D721Med (cell line): ENCODE measurements at regions not wholly inside any gene's neighbourhood (a gene's known extent, or its start where the extent isn't known, plus 50 kb on each side); places are given as distances from the start of the nearest gene placed in this dataset.

Source experiments
- DNase-seq: peaks from one replicate; pipeline ENCODE4 v3.0.0; 2011; ENCODE audit warnings: low spot score; ENCODE audit not compliant: insufficient read length
- FAIRE-seq: peaks from 2 replicates; lab custom pipeline; 2011; peaks lifted over from hg19 to GRCh38; lab: Jason Lieb, UNC
- CTCF ChIP-seq: IDR thresholded peaks from 2 replicates; pipeline ENCODE4 v1.5.1; 2012; ENCODE audit warnings: mild to moderate bottlenecking, control low read depth; ENCODE audit not compliant: insufficient read depth; ENCODE audit errors: missing control alignments

GRCh38 chr13:24002206-24002815 lies 105.0 kb upstream of the C1QTNF9B start:
- no peak for TF ChIP-seq CTCF
- FAIRE-seq (no peak), DNase-seq (no peak)

- FAIRE-seq = no peak
- no peak for DNase-seq
- no peak for TF ChIP-seq CTCF
Observed at GRCh38 chr13:24004142-24004899, 107.0 kb upstream of the C1QTNF9B start.

- FAIRE-seq (no peak), DNase-seq (no peak)
- no peak for TF ChIP-seq CTCF
Observed at GRCh38 chr13:24004971-24005370, 107.7 kb upstream of the C1QTNF9B start.

GRCh38 chr13:24005755-24006281 lies 108.5 kb upstream of the C1QTNF9B start:
- FAIRE-seq (no peak), DNase-seq (no peak)
- TF ChIP-seq CTCF = no peak

GRCh38 chr13:24006520-24007248 lies 109.4 kb upstream of the C1QTNF9B start:
- DNase-seq (no peak), FAIRE-seq (no peak)
- TF ChIP-seq CTCF = no peak

- DNase-seq = no peak
- no peak for FAIRE-seq
- TF ChIP-seq CTCF = no peak
Observed at GRCh38 chr13:24007979-24008620, 110.8 kb upstream of the C1QTNF9B start.
